EL (cell line): ENCODE measurements at regions not wholly inside any gene's neighbourhood (a gene's known extent, or its start where the extent isn't known, plus 50 kb on each side); places are given as distances from the start of the nearest gene placed in this dataset.
"Not testable (repeated sequence)": the region's sequence is repeated elsewhere in the genome, so short reads cannot be mapped to it uniquely, and the experiment has no call there.

Experiments
- DNase-seq: peaks from one replicate; pipeline ENCODE4 v3.0.0-alpha.2; 2016

DNA sequence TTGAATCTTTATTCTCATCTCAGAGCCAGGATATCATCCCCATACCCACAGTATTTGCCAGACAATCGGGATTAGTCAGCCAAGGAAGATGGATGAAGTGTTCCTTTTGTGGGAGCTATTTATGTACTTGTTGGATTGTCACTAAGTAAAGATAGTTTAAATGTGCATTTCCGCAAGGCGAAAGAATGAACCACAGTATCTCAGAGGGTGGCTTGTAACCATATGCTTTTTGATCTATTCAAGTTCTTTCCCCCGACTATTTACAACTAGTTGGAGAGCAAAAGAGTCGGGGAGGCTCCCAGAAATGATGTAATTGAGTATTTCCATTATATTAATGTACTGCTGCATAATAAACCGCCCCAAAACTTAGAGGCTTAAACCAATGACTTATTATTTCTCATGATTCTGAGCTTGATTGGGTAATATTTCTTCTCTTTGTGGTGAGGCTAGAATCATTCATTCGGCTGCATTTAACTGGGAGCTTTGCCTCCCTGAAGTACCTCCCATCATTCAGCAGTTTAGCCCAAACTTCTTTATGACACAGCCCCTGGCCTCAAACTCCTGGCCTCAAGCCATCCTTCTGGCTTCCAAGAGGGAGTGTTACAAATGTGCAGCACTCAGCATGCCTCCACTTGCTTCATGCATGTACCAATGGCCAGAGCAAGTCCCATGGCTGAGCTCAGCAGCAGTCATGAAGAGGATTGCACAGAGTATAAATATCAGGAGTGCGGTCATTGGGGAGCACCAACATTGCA is 423.7 kb downstream of the METTL4 start:
- DNase-seq = peak; percentile 18

DNA sequence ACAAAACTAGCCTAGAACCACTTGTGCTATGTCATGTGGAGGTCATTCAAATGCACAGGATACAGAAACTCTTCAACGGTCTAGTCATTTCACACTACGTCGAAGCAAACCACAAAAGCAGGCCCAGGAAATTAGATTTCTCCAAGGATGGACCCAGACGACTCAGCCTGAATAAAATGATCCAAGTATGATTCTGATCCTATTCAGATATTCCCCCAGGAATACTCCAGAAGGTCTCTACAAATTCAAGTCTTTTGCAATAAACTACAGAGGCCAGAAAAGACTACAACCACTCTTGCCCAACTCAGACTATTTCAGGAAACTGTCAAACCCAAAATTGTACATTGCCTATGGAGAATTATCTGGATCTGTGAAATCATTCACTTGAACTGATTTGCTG is 422.5 kb downstream of the METTL4 start:
- DNase-seq = no peak

DNA sequence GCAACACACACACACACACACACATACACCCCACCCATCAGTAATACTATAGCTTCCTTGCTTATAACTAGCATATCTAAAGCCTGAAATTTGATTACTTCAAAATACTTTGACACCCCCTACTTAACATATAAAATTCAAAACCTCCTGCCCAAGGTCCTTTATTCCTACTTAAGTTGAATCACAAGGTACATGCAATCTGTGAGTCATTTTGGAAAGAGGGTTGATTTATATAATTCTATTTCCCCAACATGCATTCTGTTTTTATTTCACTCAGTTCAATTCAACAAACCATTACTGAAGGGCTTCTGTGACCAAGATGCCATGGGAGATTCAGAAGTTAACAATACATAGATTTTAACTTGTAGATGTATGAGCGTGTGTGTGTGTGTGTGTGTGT is 420.7 kb downstream of the METTL4 start:
- DNase-seq = no peak

DNA sequence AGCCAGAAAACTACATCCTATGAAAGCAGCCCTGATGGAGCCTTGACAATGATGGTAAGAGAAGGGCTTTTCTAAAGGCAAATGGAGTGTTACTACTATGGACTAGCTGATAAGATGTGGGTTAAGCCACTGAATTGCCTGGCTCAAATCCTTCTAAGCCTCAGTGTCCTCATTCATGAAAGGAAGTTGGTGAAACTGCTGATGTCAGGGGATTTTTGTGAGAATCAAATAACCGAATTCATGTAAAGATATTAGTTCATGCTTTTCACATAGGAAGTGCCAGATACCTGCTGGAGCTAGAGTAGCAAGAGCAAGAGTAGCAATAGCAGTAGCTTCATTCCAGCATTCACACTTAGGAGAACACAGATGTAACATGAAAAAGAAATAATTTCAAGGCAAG is 417.0 kb downstream of the METTL4 start:
- no peak for DNase-seq

DNA sequence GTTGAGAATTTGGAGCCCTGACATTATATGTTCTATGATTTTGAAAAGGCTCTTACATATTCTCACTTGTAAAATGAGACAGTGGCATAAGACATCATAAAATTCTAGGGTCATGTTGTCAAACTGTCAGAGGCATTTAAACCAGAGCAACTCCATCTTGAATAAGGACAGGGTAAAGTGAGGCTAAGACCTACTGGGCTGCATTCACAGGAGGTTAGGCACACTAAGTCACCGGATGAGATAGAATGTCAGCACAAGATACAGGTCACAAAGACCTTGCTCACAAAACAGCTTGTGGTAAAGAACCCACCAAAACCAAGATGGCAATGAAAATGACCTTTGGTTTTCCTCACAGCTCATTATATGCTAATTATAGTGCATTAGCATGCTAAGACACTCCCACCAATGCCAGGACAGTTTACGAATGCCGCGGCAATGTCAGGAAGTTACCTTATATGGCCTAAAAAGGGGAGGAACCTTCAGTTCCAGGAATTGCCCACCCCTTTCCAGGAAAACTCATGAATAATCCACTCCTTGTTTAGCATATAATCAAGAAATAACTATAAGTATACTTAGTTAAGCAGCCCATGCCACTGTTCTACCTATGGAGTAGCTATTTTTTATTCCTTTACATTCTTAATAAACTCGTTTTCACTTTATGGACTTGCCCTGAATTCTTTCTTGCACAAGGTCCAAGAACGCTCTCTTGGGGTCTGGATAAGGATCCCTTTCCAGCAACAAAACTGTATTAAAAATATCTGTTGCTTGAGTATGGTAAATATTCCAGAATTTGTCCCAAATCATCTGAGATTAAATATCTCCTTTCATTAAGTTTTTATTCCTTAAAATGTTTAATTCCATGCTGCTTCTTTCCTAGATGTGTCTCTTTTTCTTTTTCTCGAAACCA is 406.4 kb downstream of the METTL4 start:
- DNase-seq = no peak

DNA sequence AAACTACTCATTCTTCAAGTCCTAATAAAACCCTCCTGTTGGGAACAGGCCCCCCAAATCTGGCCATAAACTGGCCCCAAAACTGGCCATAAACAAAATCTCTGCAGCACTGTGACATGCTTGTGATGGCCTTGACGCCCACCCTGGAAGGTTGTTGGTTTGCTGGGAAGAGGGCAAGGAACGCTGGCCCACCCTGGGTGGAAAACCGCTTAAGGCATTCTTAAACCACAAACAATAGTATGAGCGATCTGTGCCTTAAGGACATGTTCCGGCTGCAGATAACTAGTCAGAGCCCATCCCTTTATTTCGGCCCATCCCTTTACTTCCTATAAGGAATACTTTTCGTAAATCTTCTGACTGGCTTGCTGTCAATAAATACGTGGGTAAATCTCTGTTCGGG is 404.4 kb downstream of the METTL4 start:
- DNase-seq = not testable (repeated sequence)

DNA sequence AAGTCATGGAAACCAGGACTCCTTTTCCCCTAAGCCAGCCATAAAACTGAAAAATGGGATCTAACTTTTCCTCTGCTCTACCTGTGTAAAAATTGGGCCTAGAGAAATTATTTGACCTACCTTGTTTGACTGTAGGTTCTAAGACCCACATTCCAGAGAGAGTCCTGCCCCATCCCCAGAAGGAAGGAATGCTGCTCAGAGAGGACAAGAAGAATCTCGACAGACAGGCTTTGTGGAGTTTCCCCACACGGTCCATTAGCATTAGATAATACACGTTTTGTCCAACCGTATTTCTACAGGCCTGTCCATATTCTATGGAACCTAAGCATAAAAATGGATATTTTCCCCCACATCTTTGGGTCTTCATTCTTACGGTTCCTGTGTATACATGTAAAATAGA is 403.3 kb downstream of the METTL4 start:
- DNase-seq = no peak

DNA sequence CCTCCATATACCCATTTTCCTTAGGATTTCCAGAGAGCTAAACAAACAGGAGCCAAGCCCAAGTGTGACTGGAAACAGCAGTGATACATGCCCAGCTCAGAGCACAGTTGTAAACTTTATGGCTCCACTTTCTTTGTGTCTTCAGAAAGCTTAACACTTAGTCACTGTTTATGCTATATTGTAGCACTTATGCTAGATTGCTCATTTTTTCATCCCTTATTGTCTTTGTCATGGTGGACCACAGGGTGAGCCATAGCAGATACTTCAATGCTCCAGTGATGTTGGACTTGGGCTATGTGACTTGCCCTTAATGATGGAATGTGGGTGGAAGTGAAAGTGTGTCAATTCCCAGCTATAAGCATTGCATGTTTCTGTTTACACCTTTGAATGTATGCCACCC is 401.6 kb downstream of the METTL4 start:
- no peak for DNase-seq

DNA sequence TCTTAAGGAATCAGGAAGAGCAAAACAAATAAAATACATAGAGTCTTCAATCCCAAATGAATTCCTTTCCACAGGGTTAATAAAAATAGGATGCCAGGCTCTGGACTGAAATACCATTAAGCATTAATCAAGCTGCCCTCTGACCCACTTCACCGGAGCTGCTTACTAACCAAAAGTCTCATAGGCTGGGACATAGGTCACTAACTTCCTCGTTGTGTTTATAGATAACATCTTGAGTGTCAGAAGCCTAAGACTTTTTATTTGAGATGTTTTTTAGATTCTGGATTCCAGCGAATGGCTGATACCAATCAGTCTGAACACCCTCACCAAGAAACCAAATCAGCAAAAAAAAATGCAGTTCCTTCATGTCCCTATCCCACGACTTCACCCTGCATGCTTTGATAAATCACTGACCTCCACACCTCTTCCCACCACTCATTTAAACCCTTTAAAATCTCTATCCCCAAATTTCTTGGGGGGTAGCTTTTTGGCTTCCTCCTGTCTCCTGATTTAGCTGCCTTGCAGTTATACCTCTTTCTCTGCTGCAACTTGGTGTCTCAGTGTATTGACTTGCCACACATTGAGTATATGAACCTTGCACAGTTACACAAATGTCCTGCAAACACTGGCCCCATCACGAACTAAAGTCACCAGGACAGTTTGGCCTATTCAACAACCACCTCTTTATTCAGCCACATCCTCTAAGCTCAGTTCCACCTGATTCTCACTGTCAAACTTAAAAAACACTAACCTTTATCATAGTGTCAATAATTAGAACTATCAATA is 399.3 kb downstream of the METTL4 start:
- DNase-seq = peak; percentile 65

DNA sequence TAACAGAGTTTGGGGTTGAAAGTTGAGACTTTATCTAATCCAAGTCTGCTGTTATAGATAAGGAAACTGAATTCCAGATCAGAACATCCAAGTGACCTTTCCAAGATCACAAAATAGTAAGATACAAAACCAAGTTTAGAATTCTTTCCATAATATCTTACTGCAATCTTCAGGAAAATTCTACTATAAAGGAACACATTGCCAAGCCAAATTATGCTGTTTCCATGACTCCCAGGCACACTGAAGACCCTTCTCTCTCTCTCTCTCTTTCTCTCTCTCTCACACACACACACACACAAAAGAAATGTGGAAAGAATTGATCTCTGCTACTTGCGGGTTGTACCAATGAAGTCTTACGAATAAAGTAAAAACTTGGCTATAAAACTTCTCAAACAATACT is 398.4 kb downstream of the METTL4 start:
- DNase-seq = no peak

DNA sequence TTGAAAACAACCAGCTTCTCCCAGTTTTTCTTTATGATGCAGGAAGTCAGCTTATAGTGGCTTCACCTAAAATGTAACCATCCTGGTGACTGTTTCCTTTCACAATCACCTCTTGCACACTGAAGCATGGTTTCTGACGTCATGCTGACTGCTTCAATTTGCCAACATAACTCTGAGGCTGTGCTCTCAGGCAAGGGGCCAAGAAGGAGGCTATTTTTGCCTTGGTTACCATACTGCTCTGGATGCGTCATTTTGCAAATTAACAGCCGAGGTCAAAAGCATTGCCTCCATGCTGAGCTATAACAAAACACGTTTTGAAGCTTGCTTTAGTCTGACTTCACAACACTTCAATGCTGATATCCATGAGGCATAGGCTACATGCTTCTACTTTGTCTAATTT is 397.8 kb downstream of the METTL4 start:
- peak; percentile 89 for DNase-seq

DNA sequence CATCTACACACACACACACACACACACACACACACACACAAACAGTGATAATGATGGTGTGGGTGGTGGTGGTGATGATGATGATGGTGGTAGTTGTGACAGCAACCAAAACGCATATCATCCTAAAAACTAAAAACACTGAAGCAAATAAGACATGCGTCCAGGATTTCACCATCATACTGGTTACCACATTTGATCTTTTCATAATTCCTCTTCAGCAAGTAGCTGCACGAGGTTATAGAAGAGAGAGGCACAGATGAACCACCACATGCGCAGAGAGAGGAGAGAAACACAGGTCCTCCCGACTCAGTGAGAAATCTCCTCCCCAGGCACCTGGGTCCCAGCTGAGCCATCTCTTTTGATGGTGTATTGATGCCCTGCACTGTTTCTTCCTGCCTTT is 393.3 kb downstream of the METTL4 start:
- DNase-seq = no peak

DNA sequence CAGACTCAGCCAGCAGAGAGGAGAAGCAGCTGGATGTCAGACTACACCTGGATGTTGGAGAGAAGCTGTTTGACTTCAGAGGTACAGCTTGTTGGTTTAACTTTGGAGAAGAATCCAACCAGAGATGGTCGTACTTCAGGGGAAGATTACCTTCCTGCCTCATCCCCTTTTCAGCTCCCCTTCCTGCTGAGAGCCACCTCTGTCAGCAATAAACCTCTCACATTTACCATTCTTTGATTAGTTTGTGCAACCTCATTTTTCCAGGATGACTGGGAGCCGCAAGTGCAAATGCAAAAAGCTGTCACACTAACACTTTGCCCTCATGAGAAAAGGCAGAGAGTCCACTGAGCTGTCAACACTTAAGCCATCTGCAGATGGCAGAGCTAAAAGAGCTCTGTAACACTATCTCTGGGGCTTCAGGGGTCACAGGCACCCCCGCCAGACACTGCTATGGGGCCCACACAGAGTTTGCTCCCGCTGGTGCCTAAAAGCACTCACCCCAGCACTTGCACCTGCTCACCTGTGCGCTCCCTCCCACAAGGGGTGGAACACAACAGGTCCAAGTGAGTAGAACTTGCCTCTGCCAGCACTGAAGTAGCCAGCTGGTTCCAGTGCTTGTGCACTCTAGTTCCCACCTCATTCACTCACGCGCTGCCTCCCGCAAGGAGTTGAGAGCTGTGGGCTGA is 391.7 kb downstream of the METTL4 start:
- no peak for DNase-seq

DNA sequence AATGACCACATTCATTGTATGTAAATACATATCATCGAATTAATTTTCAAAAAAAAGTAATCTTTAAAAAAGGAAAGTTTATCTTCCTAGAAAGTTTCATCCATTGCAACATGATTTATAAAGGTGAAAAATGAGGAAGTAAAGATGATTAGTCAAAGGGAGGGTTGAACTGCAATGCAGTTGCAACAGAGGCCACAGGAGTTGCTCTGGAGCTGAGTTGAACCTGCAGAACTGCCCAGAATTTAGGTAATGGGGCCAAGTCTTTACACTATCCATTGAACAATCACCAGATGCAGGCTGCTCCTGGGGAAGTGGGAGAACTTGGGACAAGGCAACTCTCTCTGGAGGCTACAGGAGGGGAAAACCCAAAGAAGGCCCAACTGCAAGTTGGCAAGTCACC is 390.7 kb downstream of the METTL4 start:
- no peak for DNase-seq

DNA sequence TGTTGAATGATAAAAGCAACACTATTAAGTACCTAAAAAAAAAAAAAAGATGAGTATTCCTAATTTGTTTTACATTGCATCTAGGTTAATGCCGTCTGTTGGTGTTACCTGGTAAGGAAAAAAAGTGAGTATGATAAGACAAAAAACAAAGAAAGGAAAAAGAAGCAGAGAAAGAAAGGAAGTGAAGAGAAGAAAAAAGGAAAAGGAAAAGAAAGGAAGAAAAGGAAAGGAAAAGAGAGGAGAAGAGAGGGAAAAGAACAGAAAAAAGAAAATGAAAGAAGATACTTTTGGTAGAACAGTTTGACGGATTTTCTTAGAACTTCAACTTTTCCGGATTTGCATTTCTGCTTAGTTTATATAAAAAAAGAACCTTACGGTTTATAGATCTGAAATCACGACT is 387.9 kb downstream of the METTL4 start:
- DNase-seq = no peak

DNA sequence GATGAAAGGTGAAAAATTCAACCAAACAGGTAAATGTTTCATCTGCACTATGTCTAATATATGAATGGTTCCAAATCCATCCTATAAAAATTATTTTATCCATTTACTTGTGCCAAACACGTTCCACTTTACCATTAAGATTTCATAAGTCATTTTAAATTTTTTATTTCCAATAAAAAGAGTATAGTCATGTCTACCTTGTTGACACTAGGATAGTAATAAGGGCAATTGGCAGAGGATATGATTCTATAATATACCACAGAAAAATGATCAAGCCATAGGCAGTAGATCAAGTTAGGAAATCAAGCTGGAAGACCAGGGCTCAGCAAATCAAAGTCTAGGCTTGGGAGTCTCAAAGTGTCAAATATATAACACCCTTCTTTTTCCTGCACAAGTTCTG is 384.3 kb downstream of the METTL4 start:
- DNase-seq = no peak

DNA sequence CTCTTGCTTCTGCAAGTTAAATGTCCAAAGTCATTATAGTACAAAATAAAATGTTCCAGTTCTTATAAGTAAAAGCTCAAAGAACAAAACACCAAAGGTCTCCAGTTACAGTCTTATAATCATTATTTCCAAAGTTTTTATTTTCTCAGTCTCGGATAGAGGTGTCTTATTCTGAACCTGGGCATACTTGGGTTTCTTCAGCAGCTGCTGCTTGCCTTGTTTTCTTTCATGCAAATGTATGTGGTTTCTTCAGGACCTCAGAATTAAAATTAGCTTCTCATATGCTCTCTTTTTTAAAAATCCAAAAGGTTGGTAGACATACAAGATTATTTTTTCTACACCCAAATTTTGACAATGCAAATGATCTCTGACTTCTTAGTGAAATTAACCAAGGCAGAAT is 383.0 kb downstream of the METTL4 start:
- no peak for DNase-seq

DNA sequence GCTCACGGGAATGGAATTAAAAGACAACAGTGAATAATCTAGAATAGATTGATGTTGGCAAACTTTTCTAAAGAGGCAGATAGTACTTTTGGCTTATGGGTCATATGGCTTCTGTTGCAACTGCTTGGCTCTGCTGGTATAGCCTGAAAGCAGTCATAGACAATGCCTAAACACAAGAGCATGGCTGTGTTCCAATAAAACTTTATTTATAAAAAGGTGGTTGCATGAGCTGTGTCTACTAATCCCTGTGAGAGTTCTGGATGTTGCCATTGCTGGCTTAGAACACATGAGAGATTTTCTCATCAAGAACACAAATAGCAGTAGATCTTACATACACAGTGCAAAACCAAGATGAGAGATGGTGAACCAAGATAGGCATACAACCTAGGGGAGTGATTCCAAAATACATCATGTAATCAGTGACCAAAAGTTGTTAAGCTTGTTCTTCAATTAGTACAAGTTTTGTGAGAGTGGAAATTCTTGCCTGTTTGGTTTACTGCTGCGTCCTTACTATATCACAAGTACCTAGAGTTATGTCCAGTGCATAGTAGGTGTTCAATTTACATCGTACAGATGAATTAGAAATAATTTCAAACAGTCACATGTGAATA is 380.0 kb downstream of the METTL4 start:
- no peak for DNase-seq

DNA sequence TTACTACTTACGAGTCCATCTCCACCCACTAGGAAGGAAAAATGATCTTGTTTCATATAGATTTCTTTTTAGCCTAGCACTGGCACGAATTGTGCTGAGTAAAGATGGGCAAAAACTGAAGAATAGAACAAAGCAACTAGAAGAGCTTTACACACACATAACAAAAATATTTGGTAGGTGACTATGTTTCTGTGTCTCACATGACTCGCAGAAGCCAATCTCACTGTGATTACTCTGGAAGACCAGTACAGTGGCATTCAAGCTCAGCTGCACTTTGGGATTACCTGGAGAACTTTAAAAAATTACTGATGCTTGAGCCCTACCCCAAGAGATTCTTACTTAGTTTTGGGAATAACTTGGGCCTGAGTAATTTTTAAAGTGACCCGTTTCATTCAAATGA is 378.7 kb downstream of the METTL4 start:
- no peak for DNase-seq

DNA sequence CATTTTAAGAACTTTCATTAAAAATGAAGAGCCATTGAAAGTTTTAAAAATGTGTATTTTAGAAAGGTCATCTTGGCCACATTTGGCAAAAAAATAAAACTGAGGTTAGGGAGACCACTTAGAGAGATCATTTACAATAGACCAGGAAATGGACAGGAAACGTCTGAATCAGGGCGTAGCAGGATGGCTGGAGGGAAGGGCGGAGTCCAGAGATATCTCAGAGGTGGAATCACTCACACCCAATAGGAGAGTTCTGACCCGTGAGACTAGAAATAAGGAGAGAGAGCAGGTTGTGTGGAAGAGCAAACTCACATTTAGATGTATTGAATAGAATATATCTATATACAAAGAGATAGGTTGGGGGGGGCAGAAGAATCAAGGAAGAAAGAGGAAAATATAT is 373.4 kb downstream of the METTL4 start:
- DNase-seq = no peak

DNA sequence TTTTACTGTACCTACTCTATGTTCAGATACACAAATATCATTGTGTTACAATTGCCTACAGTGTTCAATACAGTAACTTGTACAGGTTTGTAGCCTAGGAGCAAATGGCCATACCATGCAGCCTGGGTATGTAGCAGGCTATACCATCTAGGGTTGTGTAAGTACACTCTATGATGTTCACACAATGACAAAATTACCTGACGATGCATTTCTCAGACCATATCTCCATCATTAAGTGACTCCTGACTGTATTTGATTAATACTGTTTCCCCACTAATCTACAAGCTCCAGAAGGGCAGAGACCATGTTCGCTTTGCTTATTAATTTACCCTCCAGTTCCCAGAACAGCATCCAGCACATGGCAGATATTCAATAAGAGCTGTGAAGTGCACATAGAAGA is 372.2 kb downstream of the METTL4 start:
- no peak for DNase-seq

DNA sequence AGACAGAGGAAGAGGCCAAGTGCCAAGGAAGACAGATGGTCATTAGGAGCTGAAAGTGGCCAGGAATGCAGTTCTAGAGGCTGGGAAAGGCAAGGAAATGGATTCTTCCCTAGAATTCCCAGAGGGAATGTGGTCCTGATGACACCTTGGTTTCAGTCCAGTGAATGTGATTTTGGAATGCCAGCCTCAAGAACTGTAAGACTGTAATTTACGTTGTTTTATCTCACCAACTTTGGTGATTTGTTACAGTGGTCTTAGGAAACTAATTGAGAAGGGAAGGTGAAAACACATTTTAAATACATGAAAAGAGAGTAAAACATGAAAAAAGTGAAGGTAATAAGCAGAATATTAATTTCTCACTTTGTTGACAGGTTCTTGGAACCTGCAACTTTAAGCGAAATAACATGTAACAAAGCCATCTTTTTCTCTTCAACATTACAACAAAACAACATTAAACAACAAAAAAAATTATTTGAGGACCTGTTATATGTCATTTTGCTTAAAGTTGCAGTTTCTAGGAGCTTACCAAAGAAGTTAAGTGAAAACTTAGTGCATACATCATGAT is 370.2 kb downstream of the METTL4 start:
- DNase-seq = no peak
